ENCODE measurements at regions not wholly inside any gene's neighbourhood (a gene's known extent, or its start where the extent isn't known, plus 50 kb on each side); places are given as distances from the start of the nearest gene placed in this dataset.
"Not testable (repeated sequence)": the region's sequence is repeated elsewhere in the genome, so short reads cannot be mapped to it uniquely, and the experiment has no call there.

GRCh38 chr1:166738873-166739272 lies 100.4 kb upstream of the POGK start:
- H3K4me3 ChIP-seq, result no peak overlapping the region
- WGBS, result 56% methylated on average over 2 of the region's 2 CpGs
- no peak for DNase-seq (ENCODE audit: low spot score in 2 of 2)

DNA sequence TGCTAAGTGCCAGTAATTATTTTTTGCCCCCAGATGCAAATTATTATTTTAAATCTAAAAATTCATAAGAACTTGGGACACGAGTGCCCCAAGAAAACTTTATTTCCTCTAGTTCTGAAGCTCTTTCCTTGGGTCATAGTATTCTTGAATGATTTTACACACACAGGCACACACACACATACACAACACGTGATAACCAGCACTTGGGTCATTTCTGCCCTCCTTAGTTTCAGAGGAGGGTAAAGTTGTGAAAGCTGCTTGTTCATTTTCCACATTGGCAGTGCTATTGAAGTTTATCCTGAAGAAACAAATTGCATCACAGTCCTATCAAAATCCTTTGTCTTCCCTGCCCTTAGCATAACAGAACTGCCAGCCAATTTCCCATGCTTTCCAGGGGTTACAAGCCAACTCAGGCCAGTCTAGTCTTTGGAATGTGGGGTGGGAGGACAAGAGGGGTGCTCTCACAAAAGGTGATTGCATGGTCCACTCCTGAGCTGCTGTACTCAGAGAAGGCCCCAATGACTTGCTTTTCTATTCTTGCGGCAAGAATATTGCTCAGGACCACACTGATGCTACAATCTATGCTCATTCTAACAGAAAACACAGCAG lies 98.5 kb upstream of the POGK start:
- H3K9me3 ChIP-seq, result peaks cover 6% of the 10 kb centered on the region
- TF ChIP-seq EP300 (IDR thresholded peaks at IDR 0.05), result no peak
- TF ChIP-seq POLR2A (IDR thresholded peaks at IDR 0.05), result no peak
- no peak for TF ChIP-seq POLR2AphosphoS5 (IDR thresholded peaks at IDR 0.05)
- no peak for TF ChIP-seq CTCF (IDR thresholded peaks at IDR 0.05)
- no peaks in the 10 kb centered on the region for H3K36me3 ChIP-seq
- DNase-seq (ENCODE audit: low spot score in 2 of 2), result no peak
- H3K27ac ChIP-seq, result no peak overlapping the region
- no peak overlapping the region for H3K4me3 ChIP-seq
- no peaks in the 10 kb centered on the region for H3K27me3 ChIP-seq
- whole genome bisulfite sequencing, result 78% methylated on average over 3 of the region's 3 CpGs
- no peaks in the 10 kb centered on the region for H3K4me1 ChIP-seq

More at GRCh38 chr1:166738873-166739272, 100.4 kb upstream of the POGK start:
- H3K27ac ChIP-seq, result no peak overlapping the region
- H3K4me1 ChIP-seq, result no peaks in the 10 kb centered on the region
- H3K36me3 ChIP-seq, result no peaks in the 10 kb centered on the region
- peaks cover 4% of the 10 kb centered on the region for H3K9me3 ChIP-seq
- no peak for TF ChIP-seq POLR2AphosphoS5 (IDR thresholded peaks at IDR 0.05)
- no peak for TF ChIP-seq POLR2A (IDR thresholded peaks at IDR 0.05)
- no peak for TF ChIP-seq EP300 (IDR thresholded peaks at IDR 0.05)
- no peak for TF ChIP-seq CTCF (IDR thresholded peaks at IDR 0.05)
- no peaks in the 10 kb centered on the region for H3K27me3 ChIP-seq

GRCh38 chr1:166763318-166763717 lies 76.0 kb upstream of the POGK start:
- Histone ChIP-seq H3K4me3 (no peak overlapping the region), H3K36me3 (no peaks in the 10 kb centered on the region), H3K27ac (no peak overlapping the region), H3K27me3 (no peaks in the 10 kb centered on the region), H3K9me3 (no peaks in the 10 kb centered on the region), H3K4me1 (no peaks in the 10 kb centered on the region)
- WGBS, result 100% methylated on average over 1 of the region's 1 CpG
- TF ChIP-seq POLR2A (IDR thresholded peaks at IDR 0.05), result no peak
- no peak for TF ChIP-seq EP300 (IDR thresholded peaks at IDR 0.05)
- TF ChIP-seq CTCF (IDR thresholded peaks at IDR 0.05), result no peak
- TF ChIP-seq POLR2AphosphoS5 (IDR thresholded peaks at IDR 0.05), result no peak
- no peak for DNase-seq (ENCODE audit: low spot score in 2 of 2)

- TF ChIP-seq POLR2AphosphoS5 (IDR thresholded peaks at IDR 0.05), result no peak
- no peak for TF ChIP-seq EP300 (IDR thresholded peaks at IDR 0.05)
- no peak for TF ChIP-seq CTCF (IDR thresholded peaks at IDR 0.05)
- no peak for TF ChIP-seq POLR2A (IDR thresholded peaks at IDR 0.05)
- 58% methylated on average over 2 of the region's 2 CpGs for WGBS
- no peaks in the 10 kb centered on the region for H3K36me3 ChIP-seq
- no peaks in the 10 kb centered on the region for H3K9me3 ChIP-seq
- H3K27me3 ChIP-seq, result no peaks in the 10 kb centered on the region
- H3K27ac ChIP-seq, result no peak overlapping the region
- no peak overlapping the region for H3K4me3 ChIP-seq
- no peak for DNase-seq (ENCODE audit: low spot score in 2 of 2)
- no peaks in the 10 kb centered on the region for H3K4me1 ChIP-seq
Measured at GRCh38 chr1:166766942-166767341, 72.3 kb upstream of the POGK start.

DNA sequence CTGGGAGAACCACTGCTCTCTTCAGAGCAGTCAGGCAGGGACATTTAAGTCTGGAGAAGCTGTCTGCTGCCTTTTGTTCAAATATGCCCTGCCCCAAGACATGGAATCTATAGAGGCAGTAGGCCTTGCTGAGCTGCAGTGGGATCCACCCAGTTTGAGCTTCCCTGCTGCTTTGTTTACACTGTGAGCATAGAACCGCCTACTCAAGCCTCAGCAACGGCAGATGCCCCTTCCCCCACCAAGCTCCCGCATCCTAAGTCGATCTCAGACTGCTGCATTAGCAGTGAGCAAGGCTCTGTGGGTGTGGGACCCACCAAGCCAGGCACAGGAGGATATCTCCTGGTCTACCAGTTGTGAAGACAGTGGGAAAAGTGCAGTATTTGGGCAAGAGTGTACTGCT lies 54.6 kb upstream of the POGK start:
- H3K27me3 ChIP-seq; DNase-seq (ENCODE audit: low spot score in 2 of 2); H3K9me3 ChIP-seq; H3K4me3 ChIP-seq; H3K36me3 ChIP-seq; H3K27ac ChIP-seq; H3K4me1 ChIP-seq: not testable (repeated sequence)
- WGBS, result 37% methylated on average over 4 of the region's 4 CpGs

- no peak overlapping the region for H3K27ac ChIP-seq
- H3K4me1 ChIP-seq, result no peaks in the 10 kb centered on the region
- DNase-seq (ENCODE audit: low spot score in 2 of 2), result no peak
- 100% methylated on average over 1 of the region's 1 CpG for WGBS
- no peaks in the 10 kb centered on the region for H3K9me3 ChIP-seq
- H3K36me3 ChIP-seq, result no peaks in the 10 kb centered on the region
- H3K27me3 ChIP-seq, result peaks cover 3% of the 10 kb centered on the region
- no peak overlapping the region for H3K4me3 ChIP-seq
- TF ChIP-seq CTCF (IDR thresholded peaks at IDR 0.05), result no peak
- no peak for TF ChIP-seq EP300 (IDR thresholded peaks at IDR 0.05)
- no peak for TF ChIP-seq POLR2AphosphoS5 (IDR thresholded peaks at IDR 0.05)
- TF ChIP-seq POLR2A (IDR thresholded peaks at IDR 0.05), result no peak
Measured at GRCh38 chr1:166785987-166786386, 53.3 kb upstream of the POGK start.
